Stimulated activated naive CD8-positive, alpha-beta T cell treated with anti-CD3 and anti-CD28 coated beads, Interleukin-15, Interleukin-2, amounts not matched to agents 100 U/mL and 50 U/mL, for 24 hours (primary cell): ENCODE measurements at regions not wholly inside any gene's neighbourhood (a gene's known extent, or its start where the extent isn't known, plus 50 kb on each side); places are given as distances from the start of the nearest gene placed in this dataset.

Experiments
- ATAC-seq: fragments of 150-1000 bp; cut with Tn5 transposase; one replicate; pipeline ENCODE4 v1.10.0; 2021
- DNase-seq: peaks from one replicate; pipeline ENCODE4 v3.0.0; 2021

DNA sequence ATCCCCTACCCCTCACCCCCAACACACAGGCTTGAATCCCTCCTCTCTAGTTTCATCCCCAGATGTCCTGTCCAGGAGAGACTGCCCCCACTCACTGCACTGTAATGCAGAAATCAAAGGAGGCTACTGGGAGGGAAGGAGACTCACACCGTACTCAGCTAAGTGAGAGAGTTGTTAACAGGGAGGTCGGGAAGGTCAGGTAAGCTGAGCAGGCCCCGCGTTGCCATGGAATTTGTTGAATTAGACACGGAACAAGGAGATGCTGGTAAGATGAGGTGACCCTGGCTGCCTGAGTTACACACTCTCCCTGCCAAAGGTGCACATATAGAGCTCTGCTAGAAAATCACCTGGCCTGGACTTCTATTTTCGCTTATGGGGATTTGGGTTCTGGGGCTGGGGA, 197.9 kb downstream of the NXPE2 start:
- no peak for ATAC-seq
- no peak for DNase-seq

- no peak for DNase-seq
- no peak for ATAC-seq
These were observed 199.6 kb downstream of the NXPE2 start for GRCh38 chr11:114877976-114878375.

GRCh38 chr11:114880442-114880841, 202.1 kb downstream of the NXPE2 start:
- DNase-seq: no peak
- no peak for ATAC-seq

- ATAC-seq (no peak), DNase-seq (no peak)
These were observed 205.1 kb downstream of the NXPE2 start for GRCh38 chr11:114883472-114883871.

DNA sequence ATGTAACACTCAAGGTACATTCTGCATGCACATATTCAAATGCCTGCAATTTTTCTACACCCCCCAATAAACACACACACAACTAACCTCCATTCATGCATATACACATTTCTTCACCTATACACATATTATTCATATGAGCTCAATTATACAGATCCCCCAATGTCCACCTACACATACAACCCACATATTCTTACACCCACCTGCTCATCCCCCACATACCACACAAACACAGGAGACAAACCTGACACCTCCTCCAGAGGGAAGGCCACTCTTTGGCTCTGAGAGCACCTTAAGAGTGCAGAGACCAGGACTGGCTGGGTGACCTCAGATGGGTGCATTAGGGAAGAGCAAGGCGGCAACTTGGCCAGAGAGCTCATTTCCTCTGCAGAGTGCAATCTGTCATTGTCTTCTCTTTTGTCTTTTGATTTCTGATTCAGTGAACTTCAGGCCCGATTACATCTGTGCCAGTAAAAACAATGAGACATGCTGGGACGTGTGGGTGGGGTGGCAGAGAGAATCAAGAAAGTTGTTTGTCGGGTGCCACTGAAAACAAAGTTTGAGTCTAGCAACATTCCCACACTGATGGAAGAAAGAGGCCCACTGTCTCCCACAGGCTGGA, 208.4 kb downstream of the NXPE2 start:
- ATAC-seq (no peak), DNase-seq (no peak)

DNA sequence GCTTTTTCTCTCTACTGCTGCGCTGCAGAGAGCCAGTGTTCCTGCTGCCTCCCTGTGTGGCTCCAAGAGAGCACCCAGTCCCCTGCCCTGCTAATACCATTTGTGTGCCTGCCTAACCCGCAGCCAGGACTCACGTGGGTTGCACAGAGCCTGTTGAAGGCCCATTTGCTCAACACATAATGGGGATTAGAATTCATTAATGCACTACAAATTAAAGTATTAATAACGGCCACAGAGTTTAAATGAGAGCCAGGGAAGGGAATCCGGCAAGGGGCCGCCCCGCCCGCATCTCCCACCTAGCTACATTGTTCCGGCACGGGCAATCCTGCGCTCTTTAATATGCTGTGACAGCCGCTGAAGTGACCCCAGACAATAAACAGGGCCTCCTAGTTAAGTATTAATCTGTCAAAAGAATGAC, 211.3 kb downstream of the NXPE2 start:
- DNase-seq: no peak

DNA sequence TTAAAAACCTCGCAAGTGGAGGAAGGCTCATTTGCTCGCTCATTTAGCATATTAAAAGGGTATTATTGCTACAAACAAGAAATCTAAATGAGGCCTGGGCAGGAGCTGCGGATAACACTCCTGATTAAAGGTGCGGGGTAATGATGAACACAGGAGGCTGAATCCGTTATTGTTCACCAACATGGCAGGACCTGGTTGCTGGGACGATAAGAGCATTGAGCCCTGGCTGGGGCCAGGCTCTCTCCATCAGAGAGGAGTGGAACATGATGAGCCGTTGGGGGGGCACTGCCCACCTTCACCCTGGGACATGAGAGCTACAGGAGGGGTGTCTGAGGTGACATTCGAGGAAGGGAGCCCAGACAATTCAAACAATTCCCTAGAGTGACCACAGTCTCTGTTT, 211.7 kb downstream of the NXPE2 start:
- ATAC-seq (no peak), DNase-seq (no peak)

More for the DNA sequence above, 211.3 kb downstream of the NXPE2 start:
- ATAC-seq: no peak

GRCh38 chr11:114891911-114892310, 213.6 kb downstream of the NXPE2 start:
- DNase-seq (no peak), ATAC-seq (no peak)

GRCh38 chr11:114892381-114893197, 214.3 kb downstream of the NXPE2 start:
- DNase-seq (peak; percentile 16), ATAC-seq (no peak)

GRCh38 chr11:114893329-114893728, 215.0 kb downstream of the NXPE2 start:
- DNase-seq (no peak), ATAC-seq (no peak)

GRCh38 chr11:114896594-114896993, 218.3 kb downstream of the NXPE2 start:
- DNase-seq: no peak
- no peak for ATAC-seq

GRCh38 chr11:114909866-114910265, 231.5 kb downstream of the NXPE2 start:
- DNase-seq: no peak
- ATAC-seq: no peak

GRCh38 chr11:114912826-114913225, 234.5 kb downstream of the NXPE2 start:
- ATAC-seq (no peak), DNase-seq (no peak)

DNA sequence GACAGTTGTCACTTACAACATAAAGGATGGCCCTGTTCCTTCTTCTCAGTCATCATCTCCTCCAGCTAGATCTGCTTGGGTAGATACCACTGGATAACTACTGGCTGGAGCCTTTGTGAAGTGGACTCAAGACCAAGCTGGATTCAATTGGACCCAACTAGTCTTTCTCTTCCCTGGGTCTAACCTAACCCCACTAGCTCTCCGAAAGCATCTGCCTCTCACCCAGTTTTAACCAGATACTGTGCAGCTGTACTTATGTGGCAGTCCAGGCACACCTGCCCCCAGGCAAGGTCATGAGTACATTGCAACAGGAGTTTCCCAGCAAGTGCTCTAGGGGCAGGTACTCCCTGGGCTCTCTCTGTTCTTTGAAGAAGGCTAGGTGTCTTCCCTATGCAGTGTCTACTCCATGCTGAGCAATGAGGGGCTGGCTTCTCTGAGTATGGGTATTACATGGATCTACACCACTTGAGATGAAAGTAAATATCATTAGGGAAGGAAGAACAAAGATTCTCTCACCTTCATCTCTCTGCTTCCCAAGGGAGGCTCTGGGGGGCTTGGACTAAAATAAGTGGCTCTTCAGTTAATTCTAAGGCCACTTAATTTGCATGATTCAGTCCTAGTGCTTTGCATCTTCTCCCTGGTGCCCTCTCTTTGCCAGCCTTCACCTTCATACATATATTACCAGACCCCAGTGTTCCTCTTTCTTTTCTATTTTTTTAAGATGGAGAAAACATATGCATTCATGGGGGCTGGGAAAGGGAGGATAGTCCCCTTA, 236.1 kb downstream of the NXPE2 start:
- ATAC-seq (no peak), DNase-seq (no peak)

- ATAC-seq: no peak
- no peak for DNase-seq
These were observed 237.8 kb downstream of the NXPE2 start for GRCh38 chr11:114915871-114916805.

GRCh38 chr11:114918286-114918685, 240.0 kb downstream of the NXPE2 start:
- ATAC-seq (no peak), DNase-seq (no peak)

DNA sequence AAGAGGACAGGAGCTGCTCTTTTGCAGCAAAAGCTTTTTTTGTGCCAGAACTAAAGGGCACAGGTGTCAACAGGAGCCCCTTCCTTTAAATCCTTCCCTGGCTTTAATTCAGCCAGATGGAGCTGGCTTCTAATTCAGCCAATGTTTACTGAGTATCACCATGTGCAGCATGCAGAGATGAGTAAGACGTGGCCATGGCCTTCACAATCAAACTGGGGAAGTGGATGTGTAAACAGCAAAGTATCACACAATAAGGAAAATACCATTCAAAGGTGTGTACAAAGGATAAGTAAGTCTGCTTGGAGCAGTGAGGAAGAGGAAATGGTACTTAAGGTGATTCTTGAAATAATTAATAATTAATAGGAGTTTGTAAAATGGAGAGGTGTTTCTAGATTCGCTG, 243.4 kb downstream of the NXPE2 start:
- ATAC-seq (no peak), DNase-seq (no peak)

DNA sequence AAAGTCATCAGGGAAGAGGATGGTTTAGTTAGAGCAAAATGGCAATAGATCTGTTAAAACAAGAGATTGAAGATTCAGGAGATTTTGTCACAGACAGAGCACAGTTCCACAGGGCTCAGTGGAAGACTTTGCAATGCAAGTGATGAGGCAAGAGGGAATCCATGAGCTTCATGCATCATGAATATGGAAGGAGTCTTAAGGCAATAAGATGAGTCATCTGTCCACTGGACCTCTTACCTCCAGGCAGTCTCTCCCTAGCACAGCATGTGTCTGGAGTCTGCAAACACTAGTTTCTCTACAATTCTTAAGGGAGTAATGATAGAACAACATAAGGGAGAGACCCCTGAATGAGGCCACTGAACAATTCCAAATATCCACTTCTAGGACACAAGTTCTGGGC, 245.7 kb downstream of the NXPE2 start:
- DNase-seq: no peak
- no peak for ATAC-seq

DNA sequence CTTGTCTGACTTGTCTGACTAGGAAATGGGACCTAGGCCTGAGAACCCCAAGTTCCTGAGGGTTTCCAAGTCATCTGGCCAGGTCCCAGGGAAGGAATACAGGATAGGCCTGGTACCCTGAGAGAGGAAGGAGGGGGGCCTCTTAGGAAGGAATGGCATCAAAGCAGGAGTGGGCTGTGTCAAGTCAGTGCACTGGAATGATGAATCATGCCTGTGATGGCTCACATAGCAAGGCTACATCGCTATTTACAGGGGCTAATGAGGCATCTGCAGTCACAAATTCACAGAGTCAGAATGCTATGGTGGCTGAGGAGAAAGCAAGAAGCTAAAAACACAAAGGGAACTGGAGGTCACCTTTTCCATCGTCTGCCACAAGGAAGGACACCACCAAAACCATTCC, 247.3 kb downstream of the NXPE2 start:
- DNase-seq (no peak), ATAC-seq (no peak)

GRCh38 chr11:114928260-114928870, 250.0 kb downstream of the NXPE2 start:
- DNase-seq: no peak
- ATAC-seq: no peak

GRCh38 chr11:114929351-114930000, 251.1 kb downstream of the NXPE2 start:
- DNase-seq (no peak), ATAC-seq (peak; percentile 28)
